ENCODE measurements at regions not wholly inside any gene's neighbourhood (a gene's known extent, or its start where the extent isn't known, plus 50 kb on each side); places are given as distances from the start of the nearest gene placed in this dataset.

DNA sequence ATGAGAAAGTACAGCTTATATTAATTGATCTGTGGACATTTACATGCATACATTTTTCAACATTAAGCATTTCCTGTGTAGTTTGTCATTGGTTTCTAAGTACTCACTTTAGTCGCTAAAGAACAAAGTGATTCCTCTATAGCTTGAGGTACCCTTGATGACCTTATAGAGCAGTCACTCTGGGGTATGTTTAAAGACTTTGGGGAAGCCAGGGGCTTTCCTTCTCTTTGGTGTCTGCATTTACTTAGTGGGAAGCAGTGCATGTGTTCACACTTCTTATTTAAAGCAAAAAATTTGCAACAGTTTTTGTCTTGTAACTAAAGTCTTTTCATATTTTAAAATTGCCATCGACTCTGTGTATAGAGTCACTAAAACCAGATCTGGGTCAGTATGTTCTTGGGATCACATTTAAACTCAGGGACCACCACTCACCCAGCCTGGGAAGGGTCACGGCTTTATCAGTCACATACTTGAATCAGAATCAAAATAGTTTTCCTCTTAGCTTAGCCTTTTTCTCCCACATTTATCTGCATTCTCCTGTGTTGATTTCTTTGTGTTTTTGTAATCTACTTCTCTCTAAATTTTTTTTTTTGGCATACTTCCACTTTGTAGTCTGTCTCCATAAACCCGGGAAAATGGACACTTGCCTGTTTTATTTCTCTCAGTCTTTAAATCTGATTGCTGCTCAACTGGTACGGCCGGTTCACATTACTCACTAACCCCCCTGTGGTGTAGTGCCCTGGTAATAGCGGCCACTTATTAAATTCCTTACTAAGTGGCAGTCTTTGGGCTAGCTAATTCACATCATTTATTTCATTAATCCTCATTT lies 143.9 kb upstream of the FBN2 start:
- H3K4me3 ChIP-seq (ENCODE audit: low read depth, low read length): no peak overlapping the region
- peak; percentile 42 for DNase-seq (ENCODE audit: low read depth)
- TF ChIP-seq, protein P1, sequence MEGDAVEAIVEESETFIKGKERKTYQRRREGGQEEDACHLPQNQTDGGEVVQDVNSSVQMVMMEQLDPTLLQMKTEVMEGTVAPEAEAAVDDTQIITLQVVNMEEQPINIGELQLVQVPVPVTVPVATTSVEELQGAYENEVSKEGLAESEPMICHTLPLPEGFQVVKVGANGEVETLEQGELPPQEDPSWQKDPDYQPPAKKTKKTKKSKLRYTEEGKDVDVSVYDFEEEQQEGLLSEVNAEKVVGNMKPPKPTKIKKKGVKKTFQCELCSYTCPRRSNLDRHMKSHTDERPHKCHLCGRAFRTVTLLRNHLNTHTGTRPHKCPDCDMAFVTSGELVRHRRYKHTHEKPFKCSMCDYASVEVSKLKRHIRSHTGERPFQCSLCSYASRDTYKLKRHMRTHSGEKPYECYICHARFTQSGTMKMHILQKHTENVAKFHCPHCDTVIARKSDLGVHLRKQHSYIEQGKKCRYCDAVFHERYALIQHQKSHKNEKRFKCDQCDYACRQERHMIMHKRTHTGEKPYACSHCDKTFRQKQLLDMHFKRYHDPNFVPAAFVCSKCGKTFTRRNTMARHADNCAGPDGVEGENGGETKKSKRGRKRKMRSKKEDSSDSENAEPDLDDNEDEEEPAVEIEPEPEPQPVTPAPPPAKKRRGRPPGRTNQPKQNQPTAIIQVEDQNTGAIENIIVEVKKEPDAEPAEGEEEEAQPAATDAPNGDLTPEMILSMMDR (conservative IDR thresholded peaks at IDR 0.05; ENCODE audit: low read depth, low read length): no peak

DNA sequence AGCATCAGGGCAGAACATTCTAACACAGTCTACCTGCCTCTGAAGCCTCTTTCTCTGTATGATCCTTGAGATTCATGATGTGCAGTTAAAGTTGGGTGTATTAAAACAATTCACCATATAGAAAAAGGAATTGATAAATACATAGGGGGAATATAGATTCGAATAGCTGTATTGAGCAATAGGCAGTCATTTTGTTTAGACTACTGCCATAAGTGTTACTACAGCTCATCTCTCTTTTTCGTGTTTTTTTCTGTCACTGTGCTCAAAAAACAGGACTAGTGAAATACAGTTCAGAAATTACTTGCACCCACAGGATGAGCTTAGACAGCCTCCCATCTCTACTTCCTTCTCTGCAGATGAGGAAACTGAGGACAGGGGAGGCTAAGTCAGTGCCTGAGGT lies 144.6 kb upstream of the FBN2 start:
- TF ChIP-seq, protein P1 (conservative IDR thresholded peaks at IDR 0.05; ENCODE audit: low read depth, low read length): no peak
- H3K4me3 ChIP-seq (ENCODE audit: low read depth, low read length): no peak overlapping the region
- DNase-seq (ENCODE audit: low read depth): no peak

DNA sequence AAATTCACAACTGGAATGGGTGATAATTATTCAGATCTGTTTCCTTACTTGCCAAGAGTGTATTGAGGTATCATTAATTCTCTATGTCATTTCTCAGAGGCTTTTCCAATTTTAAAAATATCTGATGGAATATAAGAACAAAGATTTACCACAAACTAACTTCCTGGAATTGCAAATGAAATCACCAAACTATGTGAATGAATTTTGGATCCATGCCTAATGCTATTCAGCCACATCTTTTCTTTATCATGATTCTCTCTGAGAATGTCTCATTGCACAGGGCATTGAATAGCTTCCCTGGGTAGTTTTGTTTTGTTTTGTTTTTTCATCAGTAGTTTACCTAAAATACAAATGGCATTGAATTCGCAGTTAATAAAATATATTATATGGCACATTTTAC lies 146.9 kb upstream of the FBN2 start:
- TF ChIP-seq, protein P1 (conservative IDR thresholded peaks at IDR 0.05; ENCODE audit: low read depth, low read length): no peak
- no peak overlapping the region for H3K4me3 ChIP-seq (ENCODE audit: low read depth, low read length)
- DNase-seq (ENCODE audit: low read depth): peak; percentile 76

DNA sequence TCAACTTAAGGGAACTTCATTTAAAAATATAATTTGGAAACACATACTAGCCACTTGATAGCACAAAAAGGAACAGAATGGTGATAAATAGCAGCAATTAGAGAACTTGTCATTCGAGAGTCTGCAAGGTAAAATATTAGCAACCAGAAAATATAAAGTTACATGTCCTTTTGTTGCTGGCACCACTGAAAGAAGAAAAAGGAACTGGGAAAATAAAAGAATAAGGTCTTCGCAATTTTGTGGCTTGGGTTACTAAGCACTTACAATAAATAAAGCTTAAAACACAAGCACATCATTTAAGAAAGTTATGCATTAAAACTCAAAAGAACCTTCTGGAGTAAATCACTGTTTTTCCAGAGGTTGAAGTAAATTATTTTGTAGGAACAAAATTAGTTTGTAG lies 149.9 kb upstream of the FBN2 start:
- TF ChIP-seq, protein P1 (conservative IDR thresholded peaks at IDR 0.05; ENCODE audit: low read depth, low read length): no peak
- DNase-seq (ENCODE audit: low read depth): no peak
- H3K4me3 ChIP-seq (ENCODE audit: low read depth, low read length): no peak overlapping the region

DNA sequence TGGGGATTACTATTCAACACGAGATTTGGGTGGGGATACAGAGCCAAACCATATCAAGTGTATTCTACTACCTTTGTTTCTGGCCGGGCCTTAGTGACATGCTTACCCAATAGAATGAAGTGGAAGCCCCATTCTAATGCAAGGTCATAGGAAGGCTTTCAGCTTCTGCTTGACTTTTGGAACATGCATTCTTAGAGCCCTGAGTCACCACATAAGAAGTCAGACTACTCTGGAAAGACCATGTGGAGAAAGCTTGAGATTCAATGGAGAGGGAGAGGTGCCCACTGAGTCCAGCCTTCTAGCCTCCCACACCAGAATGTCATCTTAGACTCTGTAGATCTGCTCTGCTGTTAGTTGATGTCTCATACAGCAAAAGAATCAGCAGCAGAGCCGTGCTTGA lies 155.7 kb upstream of the FBN2 start:
- no peak overlapping the region for H3K4me3 ChIP-seq (ENCODE audit: low read depth, low read length)
- DNase-seq (ENCODE audit: low read depth): peak; percentile 48
- TF ChIP-seq, protein P1 (conservative IDR thresholded peaks at IDR 0.05; ENCODE audit: low read depth, low read length): no peak

DNA sequence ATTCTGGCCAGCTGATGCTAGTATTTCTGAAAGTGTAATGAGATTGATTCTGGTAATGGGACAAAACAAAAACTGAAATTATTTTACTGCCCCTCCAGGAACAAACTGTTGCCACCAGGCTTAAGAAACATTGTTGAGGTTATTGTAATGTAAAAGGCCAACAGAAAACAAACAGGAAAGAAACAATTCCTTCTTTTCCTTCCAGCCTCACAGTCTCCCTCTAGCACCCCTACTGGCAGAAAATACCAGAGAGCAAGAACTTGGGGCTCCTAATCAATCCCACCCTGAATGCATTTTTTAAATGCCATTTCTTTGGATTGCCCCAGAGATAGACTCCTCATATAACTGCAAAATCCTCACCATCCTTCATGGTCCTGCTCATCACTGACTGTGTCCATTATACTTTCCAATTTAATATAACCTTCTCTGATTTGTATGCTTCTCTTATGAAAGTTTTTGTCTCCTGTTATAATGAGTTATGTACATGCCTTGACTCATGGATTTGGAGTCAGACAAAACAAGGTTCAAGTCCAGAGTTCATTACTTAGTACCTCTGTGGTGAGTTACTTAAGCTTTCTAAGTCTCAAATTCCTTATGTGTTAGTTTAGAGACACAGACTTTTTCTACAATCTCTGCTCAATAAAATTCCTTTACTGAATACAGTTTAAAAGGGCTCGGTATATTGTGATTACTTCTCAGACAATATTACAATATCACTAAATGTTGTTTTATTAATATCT lies 157.9 kb upstream of the FBN2 start:
- DNase-seq (ENCODE audit: low read depth): peak; percentile 59
- TF ChIP-seq, protein P1 (conservative IDR thresholded peaks at IDR 0.05; ENCODE audit: low read depth, low read length): peak; percentile 58
- H3K4me3 ChIP-seq (ENCODE audit: low read depth, low read length): no peak overlapping the region

All from choroid plexus epithelial cell (primary cell).